ENCODE measurements at regions not wholly inside any gene's neighbourhood (a gene's known extent, or its start where the extent isn't known, plus 50 kb on each side); places are given as distances from the start of the nearest gene placed in this dataset.

DNA sequence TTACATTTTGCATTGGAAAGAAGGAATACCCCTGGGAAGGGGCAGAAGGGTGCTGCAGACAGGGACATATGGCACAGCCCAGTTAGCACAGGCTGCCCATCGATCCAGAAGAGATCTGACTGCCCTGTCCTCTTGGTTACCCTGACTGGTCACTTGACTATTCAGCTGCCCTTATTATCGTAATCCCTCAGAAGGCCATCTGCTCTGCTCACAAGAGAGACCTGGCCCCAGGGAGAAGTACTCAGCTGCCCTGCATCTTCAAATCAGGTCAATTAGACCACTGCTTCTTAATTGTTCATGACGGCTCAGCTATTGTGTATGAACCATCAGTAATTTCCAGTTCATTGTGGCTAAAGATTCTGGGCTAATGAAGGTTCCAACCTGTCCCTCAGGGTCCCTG, 345.0 kb downstream of the TLE1 start:
- TF ChIP-seq, protein P1, sequence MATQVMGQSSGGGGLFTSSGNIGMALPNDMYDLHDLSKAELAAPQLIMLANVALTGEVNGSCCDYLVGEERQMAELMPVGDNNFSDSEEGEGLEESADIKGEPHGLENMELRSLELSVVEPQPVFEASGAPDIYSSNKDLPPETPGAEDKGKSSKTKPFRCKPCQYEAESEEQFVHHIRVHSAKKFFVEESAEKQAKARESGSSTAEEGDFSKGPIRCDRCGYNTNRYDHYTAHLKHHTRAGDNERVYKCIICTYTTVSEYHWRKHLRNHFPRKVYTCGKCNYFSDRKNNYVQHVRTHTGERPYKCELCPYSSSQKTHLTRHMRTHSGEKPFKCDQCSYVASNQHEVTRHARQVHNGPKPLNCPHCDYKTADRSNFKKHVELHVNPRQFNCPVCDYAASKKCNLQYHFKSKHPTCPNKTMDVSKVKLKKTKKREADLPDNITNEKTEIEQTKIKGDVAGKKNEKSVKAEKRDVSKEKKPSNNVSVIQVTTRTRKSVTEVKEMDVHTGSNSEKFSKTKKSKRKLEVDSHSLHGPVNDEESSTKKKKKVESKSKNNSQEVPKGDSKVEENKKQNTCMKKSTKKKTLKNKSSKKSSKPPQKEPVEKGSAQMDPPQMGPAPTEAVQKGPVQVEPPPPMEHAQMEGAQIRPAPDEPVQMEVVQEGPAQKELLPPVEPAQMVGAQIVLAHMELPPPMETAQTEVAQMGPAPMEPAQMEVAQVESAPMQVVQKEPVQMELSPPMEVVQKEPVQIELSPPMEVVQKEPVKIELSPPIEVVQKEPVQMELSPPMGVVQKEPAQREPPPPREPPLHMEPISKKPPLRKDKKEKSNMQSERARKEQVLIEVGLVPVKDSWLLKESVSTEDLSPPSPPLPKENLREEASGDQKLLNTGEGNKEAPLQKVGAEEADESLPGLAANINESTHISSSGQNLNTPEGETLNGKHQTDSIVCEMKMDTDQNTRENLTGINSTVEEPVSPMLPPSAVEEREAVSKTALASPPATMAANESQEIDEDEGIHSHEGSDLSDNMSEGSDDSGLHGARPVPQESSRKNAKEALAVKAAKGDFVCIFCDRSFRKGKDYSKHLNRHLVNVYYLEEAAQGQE (IDR thresholded peaks at IDR 0.05; ENCODE audit: insufficient read depth in 1 of 2, low read depth in 2 of 2, low read length in 2 of 2), result no peak
- no peak for TF ChIP-seq POLR2AphosphoS5 (IDR thresholded peaks at IDR 0.05; ENCODE audit: low read depth, low read length)
- TF ChIP-seq TAF1 (IDR thresholded peaks at IDR 0.05; ENCODE audit: borderline replicate concordance, insufficient read depth, low read length), result no peak
- no peak for TF ChIP-seq SIN3A (IDR thresholded peaks at IDR 0.05; ENCODE audit: borderline replicate concordance, insufficient read depth, low read length)
